ENCODE measurements at regions not wholly inside any gene's neighbourhood (a gene's known extent, or its start where the extent isn't known, plus 50 kb on each side); places are given as distances from the start of the nearest gene placed in this dataset.

DNA sequence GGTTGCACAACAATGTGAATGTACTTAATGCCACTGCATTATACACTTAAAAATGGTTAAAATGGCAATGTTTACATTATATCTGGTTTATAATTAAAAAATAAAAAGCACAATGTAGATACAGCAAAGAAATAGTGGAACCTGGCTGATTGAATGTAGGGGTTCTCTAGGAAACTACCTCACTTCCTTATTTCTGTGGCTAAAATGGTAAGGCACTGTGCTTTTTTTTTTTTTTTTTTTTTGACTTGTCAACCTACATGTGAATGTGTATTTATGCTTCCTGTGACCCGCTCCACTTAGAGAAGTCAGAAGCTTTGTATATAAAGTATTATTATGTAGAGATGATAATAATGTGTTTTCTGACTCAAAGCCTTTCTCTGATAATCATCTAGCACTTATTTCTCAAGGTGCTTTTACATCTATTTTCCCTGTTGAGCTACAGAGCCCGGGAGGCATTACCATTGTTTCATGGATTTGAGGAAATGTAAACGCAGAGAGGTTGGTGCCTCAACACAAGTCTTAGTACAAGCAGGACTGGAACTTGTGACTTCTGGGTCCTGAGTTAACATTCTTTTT, 55.0 kb downstream of the SOX4 start:
- no peak for DNase-seq

DNA sequence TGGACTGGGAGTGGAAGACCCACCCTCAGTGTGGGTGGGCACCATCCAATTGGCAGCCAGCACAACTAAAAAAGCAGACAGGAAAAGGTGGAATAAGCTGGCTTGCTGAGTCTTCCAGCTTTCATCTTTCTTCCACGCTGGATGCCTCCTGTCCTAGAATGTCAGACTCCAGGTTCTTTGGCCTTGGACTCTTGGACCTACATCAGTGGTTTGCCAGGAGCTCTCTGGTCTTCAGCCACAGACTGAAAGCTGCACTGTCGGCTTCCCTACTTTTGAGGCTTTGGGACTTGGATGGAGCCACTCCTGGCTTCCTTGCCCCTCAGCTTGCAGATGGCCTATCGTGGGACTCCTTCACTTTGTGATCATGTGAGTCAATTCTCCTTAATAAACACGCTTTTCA, 59.8 kb downstream of the SOX4 start:
- DNase-seq: no peak

DNA sequence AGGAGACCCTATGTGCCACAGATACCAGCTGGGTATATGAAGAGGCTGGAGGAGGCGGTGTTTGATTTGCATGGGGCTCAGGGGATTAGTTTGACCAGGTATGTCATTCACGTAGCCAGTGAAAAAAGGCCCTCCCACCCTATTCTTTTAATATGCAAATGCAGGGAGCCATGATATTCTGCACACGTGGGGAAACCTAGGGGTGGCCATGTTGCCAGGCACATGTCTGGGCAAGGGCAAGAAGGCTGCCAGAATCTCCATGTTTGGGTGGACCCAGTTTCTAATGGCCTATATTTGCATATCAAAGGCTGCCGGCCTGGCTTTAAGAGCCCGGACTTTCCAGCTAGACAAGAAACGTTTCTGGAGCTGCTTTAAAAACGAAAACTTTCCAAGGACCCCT, 60.4 kb downstream of the SOX4 start:
- no peak for DNase-seq

DNA sequence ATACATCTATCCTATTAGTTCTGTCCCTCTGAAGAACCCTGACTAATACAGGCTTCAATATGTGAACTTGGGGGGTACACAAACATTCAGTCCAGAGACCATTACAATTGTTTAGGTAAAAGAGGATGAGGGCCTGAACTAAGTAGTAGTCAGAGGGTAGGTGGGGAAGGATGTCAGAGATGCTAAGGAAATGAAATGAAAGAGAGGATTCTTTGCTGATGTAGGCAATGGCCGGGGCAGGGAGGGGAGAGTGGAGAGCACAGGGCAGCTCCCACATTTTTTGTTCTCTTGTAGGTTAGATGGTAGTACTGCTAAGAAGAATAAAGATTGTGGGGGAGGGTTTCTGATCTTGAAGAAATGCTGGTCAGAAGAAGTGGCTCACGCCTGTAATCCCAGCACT, 60.8 kb downstream of the SOX4 start:
- no peak for DNase-seq

DNA sequence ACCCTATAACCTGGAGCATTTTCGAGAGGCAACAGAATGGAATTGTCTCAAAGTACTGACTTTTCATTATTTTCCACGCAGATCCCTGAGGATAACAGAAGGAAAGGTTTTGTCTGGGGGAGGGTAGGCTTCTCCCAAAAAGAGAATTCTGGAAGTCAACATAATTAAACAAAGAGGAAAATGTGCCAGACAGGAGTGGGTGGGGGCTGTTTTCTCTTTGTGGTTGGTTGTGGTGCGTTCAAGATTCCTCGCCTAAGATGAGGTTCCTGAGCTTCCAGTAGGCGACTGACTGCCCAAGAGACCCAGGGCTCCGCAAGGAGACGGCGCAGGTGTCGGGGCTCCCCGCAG, 70.4 kb downstream of the SOX4 start:
- DNase-seq: no peak

DNA sequence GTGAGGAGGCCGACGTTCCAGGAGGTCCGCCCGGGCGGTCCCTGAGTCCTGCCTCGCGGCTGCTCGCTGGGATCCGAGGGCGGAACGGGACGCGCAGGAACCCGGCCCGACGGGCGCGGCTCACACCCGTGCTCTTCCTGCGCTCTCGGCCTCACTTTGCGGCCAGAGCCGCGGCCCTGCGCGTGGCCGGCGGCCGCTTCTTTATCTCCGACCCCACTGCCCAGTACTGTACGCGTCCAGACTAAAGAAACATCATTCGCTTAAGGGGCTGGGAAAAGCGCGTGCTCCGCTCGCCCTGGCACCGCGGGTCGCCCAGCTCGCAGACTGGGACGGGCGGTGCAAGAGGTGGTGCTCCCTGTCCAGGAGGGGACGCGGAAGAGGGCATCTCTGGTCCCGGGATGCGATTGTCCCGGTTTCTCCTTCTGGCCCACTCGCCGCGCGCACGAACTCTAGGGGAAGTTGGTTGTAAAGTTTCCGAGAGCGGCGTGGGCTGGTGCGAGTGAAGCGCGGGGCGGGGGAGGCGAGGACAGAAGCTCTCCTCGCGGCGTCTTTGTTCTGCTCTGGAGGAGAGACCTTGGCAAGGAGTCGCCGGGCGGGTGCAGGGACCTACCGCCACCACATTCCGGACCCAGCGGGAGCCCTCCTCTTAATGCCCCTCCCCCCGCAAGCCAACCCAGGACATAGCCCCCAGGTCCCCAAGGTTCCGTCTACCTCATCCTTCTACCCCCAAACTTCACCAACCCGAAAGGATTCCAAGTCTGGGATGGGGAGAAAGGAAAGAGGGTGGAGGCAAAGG, 71.0 kb downstream of the SOX4 start:
- no peak for DNase-seq

DNA sequence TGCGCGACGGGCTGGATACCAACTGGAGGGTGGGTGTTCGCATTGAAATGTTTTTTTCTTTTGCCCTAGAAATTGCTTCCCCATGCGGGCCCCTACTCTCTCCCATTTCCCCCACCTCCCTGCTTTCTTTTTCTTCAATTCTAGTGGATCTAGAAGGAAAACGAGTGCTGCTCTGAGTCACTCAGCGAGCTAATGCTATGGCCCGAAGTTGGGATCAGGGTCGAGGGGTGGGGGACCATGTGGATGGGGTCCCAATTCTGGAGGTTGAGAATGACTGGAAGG, 71.5 kb downstream of the SOX4 start:
- DNase-seq: no peak

DNA sequence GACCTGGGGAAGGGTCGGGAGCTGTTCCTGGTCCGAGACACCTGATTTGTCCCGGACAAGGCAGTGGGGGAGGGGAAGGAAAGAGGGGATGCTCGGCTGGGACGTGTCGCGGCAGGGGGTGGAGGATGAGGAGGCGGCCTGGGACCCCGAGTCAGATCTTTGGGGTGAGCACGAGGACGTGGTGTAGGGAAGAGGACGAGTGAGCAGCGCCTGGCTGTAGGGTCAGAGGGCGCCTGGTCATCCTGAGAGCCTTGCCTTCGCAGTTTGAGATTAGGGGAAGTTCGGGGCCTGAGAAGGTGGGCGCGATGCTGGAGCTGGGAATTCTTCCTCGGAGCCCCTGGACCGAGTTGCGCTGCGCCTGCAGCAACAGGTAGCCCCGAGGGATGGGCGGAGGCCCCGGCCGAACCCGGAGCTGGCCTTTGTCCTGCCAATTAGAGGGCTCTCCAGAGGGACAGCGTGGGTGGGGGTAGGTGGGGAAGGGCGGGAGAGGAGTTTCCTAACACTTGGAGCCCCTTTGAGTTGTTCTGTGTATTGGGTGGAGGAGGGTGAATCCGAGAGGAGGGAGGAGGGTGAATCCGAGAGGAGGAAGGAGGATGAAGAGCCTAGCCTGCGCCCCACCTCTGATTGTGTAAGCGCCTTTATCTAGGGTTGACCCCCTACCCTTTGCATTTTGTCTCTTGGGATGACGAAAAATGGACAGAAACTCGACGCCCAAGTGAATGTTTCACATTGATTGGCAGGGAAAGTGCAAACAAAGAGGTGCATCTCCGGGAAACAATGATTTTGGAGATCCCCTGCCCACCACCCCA, 72.0 kb downstream of the SOX4 start:
- no peak for DNase-seq

DNA sequence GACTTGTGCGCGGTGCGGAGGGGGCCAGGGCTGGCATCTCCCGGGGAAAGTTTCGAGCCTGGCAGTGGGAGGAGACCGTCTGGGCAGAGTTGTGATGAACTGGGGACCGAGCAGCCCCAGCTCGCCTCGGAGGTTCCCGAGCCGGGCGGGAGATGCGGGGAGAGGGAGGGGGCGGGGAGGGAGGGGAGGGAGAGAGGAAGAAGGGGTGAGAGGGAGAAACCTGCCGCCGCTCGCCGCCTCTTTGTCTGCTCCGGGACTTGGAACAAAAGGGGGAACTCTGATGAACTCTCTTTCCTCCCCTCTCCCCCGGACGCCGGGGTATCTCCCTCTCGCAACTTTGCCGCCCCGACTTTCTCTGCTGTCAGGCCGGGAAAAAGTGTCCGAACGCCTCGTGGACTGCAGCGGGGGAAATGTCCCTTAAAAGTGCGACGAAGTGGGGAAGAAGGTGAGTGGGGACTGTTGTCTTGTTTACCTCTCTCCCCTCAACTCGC, 72.7 kb downstream of the SOX4 start:
- DNase-seq: no peak

DNA sequence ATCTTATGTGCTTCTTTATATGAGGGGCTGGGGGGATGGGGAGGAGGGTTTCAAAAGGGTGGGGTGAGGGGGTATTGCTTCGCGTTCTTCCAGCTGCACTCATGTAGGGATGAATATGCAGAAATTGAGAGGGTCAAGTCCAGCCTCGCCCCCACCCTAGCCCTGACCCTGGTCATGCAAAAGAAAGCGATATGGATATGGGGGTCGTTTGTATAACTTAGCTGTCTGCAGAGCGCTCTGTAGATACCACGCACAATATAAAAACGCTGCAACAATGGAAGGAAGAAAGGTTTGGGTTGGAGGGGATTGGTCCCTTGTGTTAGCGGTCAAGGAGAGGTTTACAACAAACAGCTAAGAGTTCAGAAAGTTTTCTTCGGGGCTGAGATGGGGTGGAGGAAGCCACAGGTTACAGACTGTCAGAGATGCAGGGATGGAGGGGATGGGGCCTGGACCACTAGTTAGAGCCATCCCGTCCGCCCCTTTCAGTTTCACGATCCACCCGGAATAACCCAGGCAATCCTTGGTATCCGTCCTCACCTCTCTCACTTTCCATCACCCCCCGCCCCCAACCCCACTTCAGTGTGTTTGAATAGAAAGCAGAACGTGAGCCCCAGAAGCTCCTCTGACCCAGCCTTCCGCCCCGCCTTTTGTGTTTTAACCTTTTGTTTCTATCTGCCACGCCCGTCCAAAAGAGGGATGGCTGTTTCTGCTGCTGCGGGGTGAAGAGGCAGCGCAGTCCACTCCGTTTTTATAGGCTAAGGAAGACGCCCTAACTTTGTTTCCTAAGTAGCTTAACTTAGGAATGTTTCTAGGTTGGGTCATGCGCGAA, 73.5 kb downstream of the SOX4 start:
- peak; percentile 44 for DNase-seq

DNA sequence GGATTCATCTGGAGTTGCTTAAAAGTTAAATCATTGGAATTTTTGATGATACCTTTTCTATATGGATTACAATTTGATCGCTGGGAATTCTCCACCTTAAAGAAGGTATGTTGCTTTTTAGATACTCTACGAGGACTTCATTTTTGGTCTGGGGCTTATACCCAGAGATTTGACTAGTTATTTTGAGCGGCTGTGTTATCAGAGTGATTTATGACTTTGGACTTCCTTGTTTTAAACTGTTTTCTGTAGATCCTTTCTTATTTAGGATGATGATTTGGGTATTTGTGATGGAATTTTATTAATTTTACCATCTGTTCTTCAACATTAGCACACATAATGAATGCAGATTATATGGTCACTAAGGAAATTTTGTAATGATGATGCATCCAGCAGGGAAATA, 75.2 kb downstream of the SOX4 start:
- no peak for DNase-seq

DNA sequence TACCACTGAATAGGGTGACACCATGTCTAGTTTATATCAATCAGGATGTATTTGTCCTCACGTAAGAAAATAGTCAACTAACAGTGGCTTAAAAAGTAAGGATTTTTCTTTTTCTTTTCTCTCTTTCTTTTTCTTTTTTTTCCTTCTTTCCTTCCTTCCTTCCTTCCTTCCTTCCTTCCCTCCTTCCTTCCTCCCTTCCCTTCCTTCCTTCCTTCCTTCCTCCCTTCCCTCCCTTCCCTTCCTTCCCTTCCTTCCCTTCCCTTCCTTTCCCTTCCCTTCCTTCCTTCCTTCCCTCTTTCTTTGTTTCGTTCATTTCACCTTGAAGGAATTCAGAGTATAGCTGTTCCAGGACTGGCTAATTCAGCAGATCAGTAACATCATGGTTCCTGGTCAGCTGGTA, 83.2 kb downstream of the SOX4 start:
- DNase-seq: no peak

DNA sequence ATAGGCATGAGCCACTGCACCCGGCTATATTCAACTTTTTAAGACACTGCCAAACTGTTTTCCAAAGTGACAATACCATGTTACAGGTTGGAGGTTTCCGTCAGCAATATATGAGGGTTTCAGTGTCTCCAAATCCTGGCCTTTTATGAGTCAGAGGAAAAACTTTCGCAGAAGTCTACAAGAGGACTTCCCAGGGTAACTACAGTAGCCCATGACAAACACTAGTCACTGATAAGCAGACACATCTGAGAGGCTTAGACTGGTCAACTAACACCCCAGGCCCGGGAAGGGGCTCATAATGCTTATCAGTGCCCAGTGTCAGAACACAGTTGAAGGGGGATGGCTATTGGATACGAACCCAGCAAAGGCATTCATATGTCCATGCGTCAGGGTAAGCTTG, 85.4 kb downstream of the SOX4 start:
- DNase-seq: no peak

DNA sequence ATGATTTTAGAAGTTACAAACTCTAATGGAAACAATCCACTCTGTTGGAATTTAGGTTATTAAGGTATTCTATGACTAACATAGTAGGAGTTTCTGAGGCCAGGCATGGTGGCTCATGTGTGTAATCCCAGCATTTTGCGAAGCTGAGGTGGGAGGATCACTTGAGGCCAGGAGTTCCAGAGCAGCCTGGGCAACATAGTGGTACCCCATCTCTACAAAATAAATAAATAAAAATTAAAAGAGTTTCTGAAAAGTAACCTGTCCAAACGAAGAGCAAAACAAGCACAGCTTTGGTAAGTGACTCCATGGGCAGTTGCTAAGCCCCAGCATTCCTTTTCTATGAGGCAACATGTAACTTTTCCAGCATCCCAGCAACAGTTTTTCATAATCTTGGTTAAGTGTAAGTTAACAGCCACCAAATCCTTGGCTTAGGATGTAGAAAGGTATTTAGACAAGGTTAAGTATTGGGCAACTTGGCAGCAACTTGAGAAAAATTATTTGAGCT, 86.3 kb downstream of the SOX4 start:
- no peak for DNase-seq

DNA sequence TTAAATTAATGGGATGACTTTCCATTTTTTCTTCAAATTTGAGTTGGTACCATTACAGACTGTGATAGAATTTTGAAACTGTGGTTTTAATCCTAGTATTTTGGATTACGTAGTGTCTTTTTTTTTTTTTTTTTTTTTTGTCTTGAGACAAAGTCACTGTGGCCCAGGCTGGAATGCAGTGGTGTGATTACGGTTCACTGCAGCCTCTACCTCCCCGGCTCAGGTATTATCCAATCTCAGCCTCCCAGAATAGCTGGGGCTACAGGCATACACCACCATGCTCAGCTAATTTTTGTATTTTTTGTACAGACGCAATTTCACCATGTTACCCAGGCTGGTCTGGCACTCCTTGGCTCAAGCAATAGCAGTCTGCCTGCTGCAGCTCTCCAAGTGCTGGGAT, 87.1 kb downstream of the SOX4 start:
- no peak for DNase-seq

DNA sequence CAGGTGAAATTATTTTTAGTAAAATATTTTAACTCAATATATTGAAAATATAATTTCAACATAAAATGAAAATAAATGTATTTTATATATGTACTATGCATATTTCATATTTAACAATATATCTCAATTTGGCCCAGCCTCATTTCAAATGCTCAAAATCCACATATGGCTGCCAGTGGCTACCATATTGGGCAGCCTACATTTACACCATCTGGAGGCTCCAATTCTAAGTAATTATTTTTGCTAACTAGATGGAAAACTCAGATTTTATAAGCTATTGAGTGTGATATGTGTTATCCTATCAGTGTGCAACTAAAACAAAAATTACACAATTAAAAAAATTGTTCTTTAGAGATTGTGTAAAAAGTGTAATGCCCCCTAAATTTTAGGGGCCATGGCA, 96.9 kb downstream of the SOX4 start:
- no peak for DNase-seq

DNA sequence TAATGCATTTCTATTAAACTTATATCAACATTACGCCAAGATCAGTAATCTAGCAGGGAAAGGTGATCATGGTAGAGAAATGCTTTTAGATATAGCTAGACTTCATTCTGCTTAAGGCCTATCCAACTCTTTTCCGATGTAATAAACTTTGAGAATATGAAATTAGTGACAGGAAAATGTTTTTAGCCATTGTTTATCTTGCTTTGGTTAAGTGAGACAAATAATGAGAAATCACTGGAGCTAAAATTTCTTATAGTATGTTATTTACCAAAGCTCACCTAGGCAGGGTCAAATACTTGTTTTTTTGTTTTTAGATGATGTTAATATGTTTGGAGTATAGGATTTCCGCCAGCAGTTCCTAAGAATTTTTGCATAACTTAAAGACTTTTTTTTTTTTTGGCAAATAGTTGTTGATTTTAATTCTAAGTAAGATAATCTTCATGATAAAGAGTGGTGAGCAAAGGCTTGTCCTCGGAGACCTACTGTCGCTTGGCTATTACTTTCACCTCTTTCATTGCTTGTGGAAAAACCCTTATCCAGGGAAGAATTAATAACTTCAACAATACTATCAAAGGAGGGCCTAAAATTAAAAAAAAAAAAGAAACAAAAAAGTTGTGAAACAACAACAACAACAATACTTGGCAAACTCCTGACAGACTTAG, 98.3 kb downstream of the SOX4 start:
- DNase-seq: no peak

DNA sequence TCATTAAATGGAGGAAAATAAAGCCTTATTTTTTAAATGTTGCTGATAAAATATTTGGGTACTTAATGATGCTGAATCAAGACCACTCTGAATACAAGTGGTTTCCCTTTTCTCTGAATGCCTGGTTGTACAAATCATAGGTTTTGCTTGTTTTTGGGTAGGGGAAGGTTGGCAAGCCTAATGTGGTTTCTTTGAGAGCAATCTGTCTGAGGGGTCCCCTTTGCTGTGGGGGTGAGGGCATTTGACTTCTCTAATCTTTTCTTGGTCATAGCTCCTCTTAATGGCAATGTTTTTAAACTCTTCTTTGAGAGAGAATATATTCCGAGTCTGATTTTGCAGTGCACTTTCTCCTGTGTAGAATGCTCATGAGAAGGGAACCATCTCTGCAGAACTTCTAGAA, 99.2 kb downstream of the SOX4 start:
- DNase-seq: no peak

DNA sequence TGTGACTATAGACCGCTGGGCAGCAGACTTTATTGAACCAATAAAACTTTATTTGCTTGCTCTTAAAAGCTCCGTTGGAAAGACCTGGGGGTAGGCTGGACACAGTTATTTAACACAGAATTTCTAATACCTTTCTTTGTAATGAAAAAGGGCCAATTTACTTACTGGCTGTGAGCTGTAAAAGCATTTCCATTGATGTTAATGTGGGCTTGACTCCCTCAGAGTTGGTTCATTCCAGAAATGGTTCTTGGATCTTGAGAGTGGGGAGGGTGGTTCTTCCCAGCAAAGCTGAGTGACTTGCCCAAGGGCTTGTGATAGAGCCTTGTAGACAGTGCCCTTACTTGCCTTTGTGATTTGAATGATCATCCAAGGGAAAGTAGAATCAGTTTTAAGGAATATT, 100.6 kb downstream of the SOX4 start:
- DNase-seq: no peak

DNA sequence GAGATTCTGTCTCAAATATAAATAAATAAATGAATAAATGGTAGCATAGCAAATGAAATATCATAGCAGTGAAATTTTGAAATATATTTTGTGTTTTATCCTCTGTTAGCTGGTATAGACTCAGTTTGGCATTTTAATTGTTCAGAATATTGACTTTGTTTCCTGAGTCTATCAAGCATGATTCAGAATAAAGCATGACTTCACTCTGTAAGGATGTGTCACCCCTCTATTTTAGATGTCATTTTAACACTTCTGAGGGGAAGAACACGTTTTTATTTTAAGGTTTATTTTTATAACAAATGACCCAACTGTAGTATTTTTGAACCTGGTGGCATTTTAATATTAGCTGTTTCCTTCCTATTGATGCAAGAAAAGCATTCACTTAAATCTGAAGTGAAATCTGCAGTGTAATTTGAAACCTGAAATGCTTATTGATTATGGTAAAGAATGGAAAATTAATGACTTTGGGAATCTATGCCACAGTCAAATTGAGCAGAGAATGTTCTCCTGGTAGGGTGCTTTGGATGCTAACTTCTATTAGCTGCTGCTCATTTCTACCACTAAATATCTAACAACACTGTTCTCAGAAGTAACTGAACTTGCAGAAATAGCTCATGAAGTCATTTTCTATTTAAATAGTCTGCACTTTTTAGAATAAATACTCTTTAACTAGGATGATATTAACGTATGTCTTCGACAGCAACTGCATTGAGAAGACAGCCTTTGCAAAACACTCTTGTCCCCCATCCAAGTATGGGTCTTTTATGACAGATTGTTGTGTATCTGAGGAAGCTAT, 114.2 kb downstream of the SOX4 start:
- no peak for DNase-seq

DNA sequence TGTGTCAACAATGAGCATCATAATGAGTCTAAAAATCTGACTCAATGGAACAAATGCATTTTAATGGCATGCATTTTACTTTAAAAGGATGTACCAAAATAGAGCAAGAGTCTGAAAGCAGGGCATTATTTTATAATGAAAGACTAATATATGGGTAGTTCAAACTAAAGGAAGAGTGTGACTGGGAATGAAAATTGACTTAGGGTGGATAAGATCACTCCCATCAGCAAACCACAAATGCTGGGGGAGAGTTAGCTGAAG, 114.7 kb downstream of the SOX4 start:
- no peak for DNase-seq

DNA sequence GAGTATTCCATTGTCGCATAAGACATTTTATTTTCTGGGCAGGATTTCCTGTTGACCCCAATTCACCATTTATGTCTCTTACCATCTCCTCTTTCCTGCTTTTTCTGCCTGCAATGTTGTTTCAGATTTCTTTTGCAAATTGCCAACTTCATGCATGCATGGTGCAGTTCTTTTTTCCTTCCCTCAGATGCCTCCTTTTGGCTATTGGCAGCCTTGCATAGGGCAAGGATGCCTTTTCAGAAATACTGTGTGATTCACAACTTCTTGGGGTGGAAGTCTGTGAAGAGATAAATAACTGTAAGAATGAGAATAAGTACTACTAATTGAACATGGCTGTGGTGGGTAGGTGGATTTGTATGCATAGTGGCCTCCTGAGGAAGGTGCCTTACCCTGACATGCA, 116.7 kb downstream of the SOX4 start:
- DNase-seq: no peak
